Heart right ventricle (tissue), 16 donors: ENCODE measurements at regions not wholly inside any gene's neighbourhood (a gene's known extent, or its start where the extent isn't known, plus 50 kb on each side); places are given as distances from the start of the nearest gene placed in this dataset.

Experiments used
- ATAC-seq, 8 donors: fragments of 200-7000 bp; cut with Tn5 transposase; one replicate each; pipeline ENCODE4 v1.9.1; 2020; ENCODE audit warnings: mild to moderate bottlenecking in 8 of 8, moderate library complexity in 8 of 8, moderate number of reproducible peaks in 1 of 8
- DNase-seq, 2 donors: peaks; one replicate each; pipeline ENCODE4 v3.0.0-alpha.2; 2020
- H3K27ac ChIP-seq, 10 donors: fragments of 200-600 bp; sonication (generic) in 2 of 10; one replicate each; pipeline versions ENCODE4 v1.5.0 to v1.8.0; 2020 to 2022; ENCODE audit warnings: mild to moderate bottlenecking in 3 of 10
- H3K27me3 ChIP-seq, 7 donors: fragments of 200-600 bp; one replicate each; pipeline ENCODE4 v1.8.0; 2021 to 2022; ENCODE audit warnings: mild to moderate bottlenecking in 2 of 7
- H3K36me3 ChIP-seq, 9 donors: fragments of 200-600 bp; sonication (generic) in 1 of 9; one replicate each; pipeline versions ENCODE4 v1.5.0 to v1.8.0; 2020 to 2022; ENCODE audit warnings: mild to moderate bottlenecking in 2 of 9
- H3K4me1 ChIP-seq, 9 donors: fragments of 200-600 bp; sonication (generic) in 1 of 9; one replicate each; pipeline versions ENCODE4 v1.5.0 to v1.8.0; 2020 to 2022; ENCODE audit warnings: mild to moderate bottlenecking in 4 of 9
- H3K4me3 ChIP-seq, 10 donors: fragments of 200-600 bp; sonication (generic) in 2 of 10; one replicate each; pipeline versions ENCODE4 v1.5.0 to v1.8.0; 2020 to 2022; ENCODE audit warnings: mild to moderate bottlenecking in 7 of 10, moderate library complexity in 2 of 10
- H3K9me3 ChIP-seq, 11 donors: fragments of 200-600 bp in 10 of 11; sonication (generic) in 2 of 11; one replicate each; pipeline versions ENCODE4 v1.5.0 to v1.8.0; 2013 to 2022; ENCODE audit warnings: mild to moderate bottlenecking in 2 of 11, control low read depth in 1 of 11, moderate library complexity in 1 of 11
- WGBS, 2 donors: extraction: QIAGEN DNeasy Blood & Tissue Kit; methylation state at CpG; one replicate each; pipeline ENCODE4 v1.1.7; 2013; ENCODE audit warnings: inconsistent platforms in 1 of 2; 5-methylcytosine and 5-hydroxymethylcytosine counted together
- intact Hi-C, 10 donors: fragments of 100-400 bp; cut with DNase I; formaldehyde crosslinking; loops; one replicate each; pipeline versions ENCODE4 v1.11.1 to v1.14.2; 2022
- TF ChIP-seq, protein P1 (sequence below), 9 donors: fragments of 200-600 bp; sonication (generic) in 2 of 9; IDR thresholded peaks; one replicate each; pipeline versions ENCODE4 v1.5.0 to v1.8.0; 2021 to 2022; ENCODE audit warnings: antibody characterized with exemption in 9 of 9, mild to moderate bottlenecking in 5 of 9, moderate library complexity in 1 of 9
- donor health status: Arrhythmogenic right ventricular cardiomyopathy.
- donor health status: ischemic (EF 13 %, LVEDD 7.1; RV severe dilation, severe dysfunction).
- donor health status: healthy with polysubstance abuse.
- donor health status: DM: no; HTN: yes; CAD: no.
- donor health status: DM: no; HTN: no; CAD: no.
- donor health status: ischemic (EF 25% LVEDD 6.9; RV normal size, moderate dysfunction).
- donor health status: ischemic (EF 25% LVEDD 5.7; RV mildly dilated, moderate dysfunction).
- donor health status: healthy.
- donor health status: DM: yes; HTN: yes; CAD: no.
- donor health status: Ischemic cardiomyopathy.
- donor health status: ischemic (EF 35%, LVEDD 5.7; RV mildly dilated, moderate dysfunction).
- donor health status: nonischemic (EF 11% LVEDD 7.7; RV severe dilation, severe dysfunction).
- donor health status: DM: yes; HTN: yes; CAD: no.
- donor health status: PGD.
- donor health status: ischemic (EF 29% LVEDD 5.4; RV normal size, mild dysfunction).
- donor health status: nonischemic (EF 23%, LVEDD 6.1; RV moderate dilation, normal function).

DNA sequence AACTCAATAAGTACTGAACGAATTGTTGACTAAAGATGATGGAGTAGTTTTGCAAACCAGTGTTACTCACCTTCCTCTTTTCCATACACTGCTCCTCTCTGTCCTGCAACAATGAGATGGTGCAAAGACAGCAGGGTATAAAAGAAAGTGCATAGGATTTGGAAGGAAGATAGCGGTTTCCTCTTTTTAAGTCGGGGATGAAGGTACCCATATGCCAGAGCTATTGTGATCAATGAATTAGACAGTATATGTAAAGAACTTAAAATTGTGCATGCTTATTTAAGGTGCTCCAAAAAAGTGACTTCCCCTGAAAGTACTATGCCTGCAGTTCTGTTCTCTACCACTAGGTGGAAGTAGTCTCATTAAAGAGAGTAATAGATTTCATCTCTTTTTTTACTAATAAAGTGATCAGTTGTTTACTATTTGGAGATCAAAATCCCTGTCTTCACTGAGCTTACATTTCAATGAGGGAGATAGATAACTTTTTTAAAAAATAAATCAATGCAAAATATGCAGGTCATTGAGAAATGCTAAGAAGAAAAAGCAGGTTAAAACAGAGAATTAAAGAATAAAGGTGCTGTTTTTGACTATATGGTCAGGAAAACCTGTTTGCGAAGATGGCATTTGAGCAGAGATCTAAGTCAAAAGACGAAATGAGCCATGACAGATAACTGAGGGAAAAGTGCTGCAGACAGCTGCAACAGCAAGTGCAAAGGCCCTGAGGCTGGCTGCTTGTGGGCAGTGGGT, 339.7 kb upstream of the SLC14A2 start:
- ATAC-seq = no peak
- no peaks in the 10 kb centered on the region for H3K27me3 ChIP-seq
- H3K4me3 ChIP-seq = no peak overlapping the region
- intact Hi-C loops = loop anchor here in 4 of 10 donors (2.0 to 10.0 kb wide), 3 partner anchors 107 to 109 kb away; no protein-coding TSS in a partner anchor
- H3K9me3 ChIP-seq = peaks cover 0 to 34% (median 6%) of the 10 kb centered on the region in 11 donors
- H3K4me1 ChIP-seq = no peaks in the 10 kb centered on the region
- H3K36me3 ChIP-seq = no peaks in the 10 kb centered on the region
- WGBS, 2 donors = 69 to 75% methylated on average over 5 of the region's 5 CpGs
- TF ChIP-seq, protein P1, sequence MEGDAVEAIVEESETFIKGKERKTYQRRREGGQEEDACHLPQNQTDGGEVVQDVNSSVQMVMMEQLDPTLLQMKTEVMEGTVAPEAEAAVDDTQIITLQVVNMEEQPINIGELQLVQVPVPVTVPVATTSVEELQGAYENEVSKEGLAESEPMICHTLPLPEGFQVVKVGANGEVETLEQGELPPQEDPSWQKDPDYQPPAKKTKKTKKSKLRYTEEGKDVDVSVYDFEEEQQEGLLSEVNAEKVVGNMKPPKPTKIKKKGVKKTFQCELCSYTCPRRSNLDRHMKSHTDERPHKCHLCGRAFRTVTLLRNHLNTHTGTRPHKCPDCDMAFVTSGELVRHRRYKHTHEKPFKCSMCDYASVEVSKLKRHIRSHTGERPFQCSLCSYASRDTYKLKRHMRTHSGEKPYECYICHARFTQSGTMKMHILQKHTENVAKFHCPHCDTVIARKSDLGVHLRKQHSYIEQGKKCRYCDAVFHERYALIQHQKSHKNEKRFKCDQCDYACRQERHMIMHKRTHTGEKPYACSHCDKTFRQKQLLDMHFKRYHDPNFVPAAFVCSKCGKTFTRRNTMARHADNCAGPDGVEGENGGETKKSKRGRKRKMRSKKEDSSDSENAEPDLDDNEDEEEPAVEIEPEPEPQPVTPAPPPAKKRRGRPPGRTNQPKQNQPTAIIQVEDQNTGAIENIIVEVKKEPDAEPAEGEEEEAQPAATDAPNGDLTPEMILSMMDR (IDR thresholded peaks at IDR 0.05) = peak; percentile 52 to 86 (median 73)
- no peak for DNase-seq
- no peak overlapping the region for H3K27ac ChIP-seq

DNA sequence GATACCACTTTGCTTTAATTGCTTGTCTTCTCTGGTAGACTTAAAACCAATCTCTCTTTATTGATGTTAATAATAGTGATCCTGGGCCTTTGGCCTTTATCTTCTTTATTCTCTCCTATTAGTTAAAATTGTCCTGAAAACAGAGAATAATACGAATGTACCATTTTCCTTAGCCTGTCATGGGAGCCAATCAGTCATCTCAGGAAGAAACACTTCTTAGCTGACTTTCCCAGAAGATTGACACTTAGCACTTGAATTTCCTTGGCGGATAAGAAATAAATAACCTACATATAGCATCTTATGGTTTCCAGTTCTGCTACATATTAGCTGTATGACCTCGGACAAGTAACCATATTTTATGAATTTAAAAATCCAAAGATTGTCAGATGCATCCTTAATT, 338.4 kb upstream of the SLC14A2 start:
- H3K4me3 ChIP-seq = no peak overlapping the region
- no peaks in the 10 kb centered on the region for H3K27me3 ChIP-seq
- peaks cover 0 to 21% (median 5%) of the 10 kb centered on the region in 11 donors for H3K9me3 ChIP-seq
- no peak overlapping the region for H3K27ac ChIP-seq
- WGBS, 2 donors = 90 to 92% methylated on average over 3 of the region's 3 CpGs
- TF ChIP-seq, protein P1 (IDR thresholded peaks at IDR 0.05) = no peak
- H3K36me3 ChIP-seq = no peaks in the 10 kb centered on the region
- intact Hi-C loops = loop anchor here in 3 of 10 donors (5.0 to 10.0 kb wide), 2 partner anchors 105 to 108 kb away; no protein-coding TSS in a partner anchor
- H3K4me1 ChIP-seq = no peaks in the 10 kb centered on the region
- ATAC-seq (no peak), DNase-seq (no peak)

DNA sequence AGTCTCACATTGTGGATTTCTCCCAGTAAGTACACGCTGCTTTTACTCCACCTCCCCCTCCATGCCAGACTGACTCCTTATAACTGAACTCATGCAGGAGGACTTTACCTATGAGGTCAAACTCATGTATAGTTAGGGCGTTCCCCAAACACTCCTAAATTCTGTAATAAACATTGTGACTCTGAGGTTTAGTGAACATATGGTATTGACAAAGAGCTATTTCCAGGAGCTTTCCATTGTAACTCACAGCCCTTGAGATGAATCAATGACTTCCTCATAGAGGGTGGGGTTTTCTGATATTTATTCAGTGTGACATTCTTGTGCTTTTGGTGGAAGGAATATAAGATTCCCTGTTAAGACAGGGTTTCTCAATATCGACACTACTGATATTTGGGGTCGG, 337.4 kb upstream of the SLC14A2 start:
- intact Hi-C loops = loop anchor here in 3 of 10 donors (5.0 to 10.0 kb wide), 2 partner anchors 104 to 107 kb away; no protein-coding TSS in a partner anchor
- ATAC-seq = no peak

DNA sequence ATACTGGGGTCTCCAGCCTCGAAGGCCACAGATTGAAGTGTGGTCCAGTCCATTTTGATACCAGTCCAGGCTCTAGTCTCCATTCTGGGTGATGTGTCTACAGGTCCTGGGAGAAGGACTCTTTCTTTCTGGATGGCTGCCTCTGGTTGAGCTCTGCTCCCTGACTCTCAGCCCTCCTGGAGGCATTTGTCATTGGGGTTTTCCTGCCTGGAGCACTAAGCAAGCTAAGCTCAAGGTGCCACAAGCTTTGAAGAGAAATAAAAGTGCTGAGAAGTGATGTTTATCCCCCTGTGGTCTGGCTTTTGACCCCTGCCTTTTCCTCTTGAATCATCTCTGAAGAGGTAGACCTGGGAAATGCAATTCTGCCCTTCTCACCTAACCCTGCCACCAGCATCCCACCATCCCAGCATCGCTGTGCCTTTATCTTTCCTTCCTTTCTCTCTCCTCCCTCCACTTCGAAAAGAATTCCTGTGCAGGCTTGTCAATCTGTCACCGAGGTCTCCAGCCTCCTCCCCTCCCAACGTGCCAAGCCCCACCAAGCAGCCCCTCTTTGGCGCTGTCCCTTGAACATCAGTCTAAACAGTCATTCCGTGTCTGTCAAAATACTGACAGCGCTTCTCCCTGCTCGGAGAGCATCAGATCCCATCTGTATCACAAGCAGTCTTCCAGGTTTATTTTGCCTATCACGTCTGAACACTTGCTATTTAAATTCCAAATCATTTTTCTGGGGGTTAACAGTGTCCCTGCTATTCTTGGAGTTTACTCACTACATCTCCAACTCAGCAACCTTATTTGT, 334.6 kb upstream of the SLC14A2 start:
- ATAC-seq (no peak), DNase-seq (no peak)
- Histone ChIP-seq H3K27ac (no peak overlapping the region), H3K9me3 (peaks cover 0 to 3% (median 0%) of the 10 kb centered on the region in 11 donors), H3K4me1 (no peaks in the 10 kb centered on the region), H3K36me3 (no peaks in the 10 kb centered on the region), H3K27me3 (no peaks in the 10 kb centered on the region), H3K4me3 (no peak overlapping the region)
- intact Hi-C loops = no loop called here
- TF ChIP-seq, protein P1 (IDR thresholded peaks at IDR 0.05) = no peak
- WGBS, 2 donors = 62% methylated on average over 10 of the region's 10 CpGs

More for the DNA sequence above, 337.4 kb upstream of the SLC14A2 start:
- H3K36me3 ChIP-seq = no peaks in the 10 kb centered on the region
- H3K4me1 ChIP-seq = no peaks in the 10 kb centered on the region
- H3K27me3 ChIP-seq = no peaks in the 10 kb centered on the region
- H3K27ac ChIP-seq = no peak overlapping the region
- TF ChIP-seq, protein P1 (IDR thresholded peaks at IDR 0.05) = no peak
- DNase-seq = no peak
- H3K4me3 ChIP-seq = no peak overlapping the region
- 91 to 92% methylated on average over 4 of the region's 4 CpGs for WGBS, 2 donors
- peaks cover 0 to 15% (median 5%) of the 10 kb centered on the region in 11 donors for H3K9me3 ChIP-seq
